Parathyroid adenoma (tissue), 2 donors: ENCODE measurements at regions not wholly inside any gene's neighbourhood (a gene's known extent, or its start where the extent isn't known, plus 50 kb on each side); places are given as distances from the start of the nearest gene placed in this dataset.

Source experiments
- H2AFZ ChIP-seq: fragments of 300-600 bp; sonication (generic); one replicate; pipeline ENCODE4 v1.7.0; 2017; ENCODE audit warnings: antibody characterized with exemption, mild to moderate bottlenecking
- H3K27ac ChIP-seq: fragments of 300-600 bp; sonication (generic); one replicate; pipeline ENCODE4 v1.7.0; 2017
- H3K27me3 ChIP-seq: fragments of 300-600 bp; sonication (generic); one replicate; pipeline ENCODE4 v1.7.0; 2017; ENCODE audit warnings: low read length; ENCODE audit not compliant: control insufficient read depth, insufficient read depth
- H3K36me3 ChIP-seq: fragments of 300-600 bp; sonication (generic); one replicate; pipeline ENCODE4 v1.7.0; 2017; ENCODE audit warnings: low read length; ENCODE audit not compliant: control insufficient read depth, insufficient read depth
- H3K4me1 ChIP-seq: fragments of 300-600 bp; sonication (generic); one replicate; pipeline ENCODE4 v1.7.0; 2017; ENCODE audit warnings: control low read depth
- H3K4me2 ChIP-seq: fragments of 300-600 bp; sonication (generic); one replicate; pipeline ENCODE4 v1.7.0; 2017; ENCODE audit warnings: low read length
- H3K4me3 ChIP-seq: fragments of 300-600 bp; sonication (generic); one replicate; pipeline ENCODE4 v1.7.0; 2017; ENCODE audit warnings: low read depth, low read length
- H3K79me2 ChIP-seq: fragments of 300-600 bp; sonication (generic); one replicate; pipeline ENCODE4 v1.7.0; 2017; ENCODE audit warnings: control low read depth
- H3K9ac ChIP-seq: fragments of 300-600 bp; sonication (generic); one replicate; pipeline ENCODE4 v1.7.0; 2017; ENCODE audit warnings: mild to moderate bottlenecking
- H3K9me3 ChIP-seq: fragments of 300-600 bp; sonication (generic); one replicate; pipeline ENCODE4 v1.7.0; 2017; ENCODE audit warnings: low read length; ENCODE audit not compliant: control insufficient read depth
- TF ChIP-seq, protein P1 (sequence below): fragments of 300-600 bp; sonication (generic); IDR thresholded peaks from one replicate; pipeline ENCODE4 v1.7.0; 2017; ENCODE audit warnings: antibody characterized with exemption, mild to moderate bottlenecking
- donor health status: primary hyperparathyroidism.

DNA sequence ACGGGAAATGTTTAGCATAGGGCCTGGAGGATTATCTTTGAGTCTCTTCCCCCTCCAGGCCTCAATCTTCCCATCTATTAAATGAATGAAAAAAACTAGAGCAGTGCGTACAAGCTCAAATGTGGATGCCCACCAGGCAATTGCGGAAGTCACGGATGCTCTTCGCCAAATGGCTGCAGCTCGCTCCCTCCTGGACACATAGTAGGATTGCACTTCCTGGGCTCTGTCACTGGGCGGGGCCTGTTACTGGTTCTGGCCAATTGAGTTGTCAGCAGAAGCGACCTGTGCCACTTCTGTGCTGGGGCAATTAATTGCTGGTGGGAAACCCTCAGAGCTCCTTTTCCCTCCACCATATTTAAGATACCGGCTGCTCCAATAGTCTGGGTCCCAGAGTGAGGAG is 168.2 kb upstream of the IRX6 start:
- no peaks in the 10 kb centered on the region for H3K36me3 ChIP-seq
- TF ChIP-seq, protein P1, sequence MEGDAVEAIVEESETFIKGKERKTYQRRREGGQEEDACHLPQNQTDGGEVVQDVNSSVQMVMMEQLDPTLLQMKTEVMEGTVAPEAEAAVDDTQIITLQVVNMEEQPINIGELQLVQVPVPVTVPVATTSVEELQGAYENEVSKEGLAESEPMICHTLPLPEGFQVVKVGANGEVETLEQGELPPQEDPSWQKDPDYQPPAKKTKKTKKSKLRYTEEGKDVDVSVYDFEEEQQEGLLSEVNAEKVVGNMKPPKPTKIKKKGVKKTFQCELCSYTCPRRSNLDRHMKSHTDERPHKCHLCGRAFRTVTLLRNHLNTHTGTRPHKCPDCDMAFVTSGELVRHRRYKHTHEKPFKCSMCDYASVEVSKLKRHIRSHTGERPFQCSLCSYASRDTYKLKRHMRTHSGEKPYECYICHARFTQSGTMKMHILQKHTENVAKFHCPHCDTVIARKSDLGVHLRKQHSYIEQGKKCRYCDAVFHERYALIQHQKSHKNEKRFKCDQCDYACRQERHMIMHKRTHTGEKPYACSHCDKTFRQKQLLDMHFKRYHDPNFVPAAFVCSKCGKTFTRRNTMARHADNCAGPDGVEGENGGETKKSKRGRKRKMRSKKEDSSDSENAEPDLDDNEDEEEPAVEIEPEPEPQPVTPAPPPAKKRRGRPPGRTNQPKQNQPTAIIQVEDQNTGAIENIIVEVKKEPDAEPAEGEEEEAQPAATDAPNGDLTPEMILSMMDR = no peak

GRCh38 chr16:55169780-55170179 is 154.2 kb upstream of the IRX6 start:
- H3K4me3 ChIP-seq = no peak overlapping the region
- no peaks in the 10 kb centered on the region for H3K27me3 ChIP-seq
- TF ChIP-seq, protein P1 = no peak
- no peak overlapping the region for H3K27ac ChIP-seq
- H3K4me1 ChIP-seq = no peaks in the 10 kb centered on the region
- no peaks in the 10 kb centered on the region for H3K9me3 ChIP-seq
- no peaks in the 10 kb centered on the region for H3K36me3 ChIP-seq
- H2AFZ ChIP-seq = no peak overlapping the region
- no peak overlapping the region for H3K9ac ChIP-seq
- no peak overlapping the region for H3K4me2 ChIP-seq
- H3K79me2 ChIP-seq = no peaks in the 10 kb centered on the region

More for the DNA sequence above, 168.2 kb upstream of the IRX6 start:
- Histone ChIP-seq H3K4me1 (no peaks in the 10 kb centered on the region), H3K79me2 (no peaks in the 10 kb centered on the region), H3K4me2 (no peak overlapping the region), H3K9me3 (no peaks in the 10 kb centered on the region), H3K9ac (no peak overlapping the region), H2AFZ (no peak overlapping the region), H3K27ac (no peak overlapping the region), H3K27me3 (no peaks in the 10 kb centered on the region), H3K4me3 (no peak overlapping the region)

DNA sequence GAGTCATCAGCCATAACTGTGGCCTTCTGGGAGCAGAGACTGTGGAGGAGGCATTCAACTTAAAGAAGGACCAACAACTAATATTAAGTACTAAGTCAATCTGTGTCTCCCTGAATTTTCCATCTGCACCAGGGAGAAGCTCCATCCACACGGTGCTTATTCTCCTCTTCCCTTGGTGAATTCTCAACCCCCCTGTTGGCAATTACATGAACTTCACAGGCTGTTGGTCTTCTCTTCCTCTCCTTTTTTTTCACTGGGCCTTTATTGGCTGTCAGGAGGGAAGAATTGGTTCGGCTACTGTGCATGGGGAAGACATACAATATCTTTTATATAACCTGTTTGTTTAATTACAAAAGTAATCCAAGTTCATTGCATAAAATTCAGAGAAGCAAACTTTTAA is 152.8 kb upstream of the IRX6 start:
- no peaks in the 10 kb centered on the region for H3K36me3 ChIP-seq
- TF ChIP-seq, protein P1 = no peak
- H3K27me3 ChIP-seq = no peaks in the 10 kb centered on the region
- no peak overlapping the region for H2AFZ ChIP-seq
- no peak overlapping the region for H3K27ac ChIP-seq
- no peaks in the 10 kb centered on the region for H3K4me1 ChIP-seq
- no peak overlapping the region for H3K4me2 ChIP-seq
- H3K9me3 ChIP-seq = no peaks in the 10 kb centered on the region
- no peak overlapping the region for H3K4me3 ChIP-seq
- no peaks in the 10 kb centered on the region for H3K79me2 ChIP-seq
- no peak overlapping the region for H3K9ac ChIP-seq

- Histone ChIP-seq H3K9ac (no peak overlapping the region), H3K4me3 (no peak overlapping the region), H3K4me1 (no peaks in the 10 kb centered on the region), H3K36me3 (no peaks in the 10 kb centered on the region), H2AFZ (no peak overlapping the region), H3K27me3 (no peaks in the 10 kb centered on the region), H3K79me2 (no peaks in the 10 kb centered on the region), H3K4me2 (no peak overlapping the region), H3K27ac (no peak overlapping the region), H3K9me3 (no peaks in the 10 kb centered on the region)
- TF ChIP-seq, protein P1 = no peak
Measured at GRCh38 chr16:55175389-55175788, 148.6 kb upstream of the IRX6 start.

DNA sequence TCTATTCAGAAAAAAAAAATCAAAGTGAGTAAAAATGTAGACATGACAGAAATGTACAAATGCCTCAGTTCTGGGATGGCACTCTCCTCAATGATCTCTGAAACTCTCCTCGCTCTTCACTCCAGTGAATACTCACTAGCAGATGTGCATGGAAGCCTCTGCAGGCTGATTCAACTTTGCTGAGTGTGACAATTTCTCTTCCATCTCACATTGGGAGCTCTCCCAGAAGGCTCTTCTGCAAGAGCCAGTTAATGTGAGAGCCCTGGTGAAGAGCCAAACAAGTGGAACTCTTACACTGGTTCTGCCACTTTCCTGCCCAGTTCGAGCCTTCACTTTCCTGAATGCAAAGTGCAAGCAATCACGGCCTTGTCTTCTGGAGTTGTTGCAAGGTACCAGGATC is 147.1 kb upstream of the IRX6 start:
- H3K27me3 ChIP-seq = no peaks in the 10 kb centered on the region
- no peak overlapping the region for H3K9ac ChIP-seq
- H3K4me1 ChIP-seq = no peaks in the 10 kb centered on the region
- no peak overlapping the region for H3K4me2 ChIP-seq
- H2AFZ ChIP-seq = no peak overlapping the region
- H3K9me3 ChIP-seq = no peaks in the 10 kb centered on the region
- TF ChIP-seq, protein P1 = no peak
- no peaks in the 10 kb centered on the region for H3K79me2 ChIP-seq
- no peak overlapping the region for H3K4me3 ChIP-seq
- no peak overlapping the region for H3K27ac ChIP-seq
- no peaks in the 10 kb centered on the region for H3K36me3 ChIP-seq
